ENCODE measurements at regions not wholly inside any gene's neighbourhood (a gene's known extent, or its start where the extent isn't known, plus 50 kb on each side); places are given as distances from the start of the nearest gene placed in this dataset.

GRCh38 chr3:55405436-55405835, 81.7 kb downstream of the WNT5A start:
- H3K9me3 ChIP-seq (replicated peaks; ENCODE audit: insufficient read depth, low read length): no peaks in the 10 kb centered on the region
- no peak overlapping the region for H3K9ac ChIP-seq (ENCODE audit: low read length)
- no peak for DNase-seq
- no peaks in the 10 kb centered on the region for H3K27me3 ChIP-seq (replicated peaks; ENCODE audit: insufficient read depth, low read length)
- H3K36me3 ChIP-seq (replicated peaks; ENCODE audit: insufficient read depth, low read length): no peaks in the 10 kb centered on the region
- H3K4me3 ChIP-seq (ENCODE audit: low read length): no peak overlapping the region
- no peaks in the 10 kb centered on the region for H3K4me1 ChIP-seq (ENCODE audit: low read length)
- H3K79me2 ChIP-seq (ENCODE audit: low read length): no peaks in the 10 kb centered on the region
- H3K4me2 ChIP-seq (ENCODE audit: low read depth, low read length): no peak overlapping the region
- H3F3A ChIP-seq (ENCODE audit: insufficient read depth, low read length): no peaks in the 10 kb centered on the region
- no peaks in the 10 kb centered on the region for H3K9me2 ChIP-seq (replicated peaks; ENCODE audit: insufficient read depth, low read length)
- H4K20me1 ChIP-seq (ENCODE audit: insufficient read depth, low read length): no peaks in the 10 kb centered on the region
- peak; percentile 15 for TF ChIP-seq CTCF (IDR thresholded peaks at IDR 0.05; ENCODE audit: low read length)
- TF ChIP-seq EZH2phosphoT487 (IDR thresholded peaks at IDR 0.05; ENCODE audit: low read length): no peak
- TF ChIP-seq EZH2 (optimal IDR thresholded peaks at IDR 0.05; ENCODE audit: low read depth, low read length): no peak
- H3K27ac ChIP-seq (ENCODE audit: low read length): no peak overlapping the region
- no peak overlapping the region for H2AFZ ChIP-seq (ENCODE audit: low read length)

- Histone ChIP-seq H3K79me2 (ENCODE audit: low read length) (no peaks in the 10 kb centered on the region), H3K9me2 (replicated peaks; ENCODE audit: insufficient read depth, low read length) (no peaks in the 10 kb centered on the region), H4K20me1 (ENCODE audit: insufficient read depth, low read length) (no peaks in the 10 kb centered on the region), H3K36me3 (replicated peaks; ENCODE audit: insufficient read depth, low read length) (no peaks in the 10 kb centered on the region), H3K4me1 (ENCODE audit: low read length) (no peaks in the 10 kb centered on the region), H3K9ac (ENCODE audit: low read length) (no peak overlapping the region), H3K27me3 (replicated peaks; ENCODE audit: insufficient read depth, low read length) (no peaks in the 10 kb centered on the region), H2AFZ (ENCODE audit: low read length) (no peak overlapping the region), H3F3A (ENCODE audit: insufficient read depth, low read length) (no peaks in the 10 kb centered on the region), H3K27ac (ENCODE audit: low read length) (no peak overlapping the region), H3K4me3 (ENCODE audit: low read length) (no peak overlapping the region), H3K9me3 (replicated peaks; ENCODE audit: insufficient read depth, low read length) (no peaks in the 10 kb centered on the region), H3K4me2 (ENCODE audit: low read depth, low read length) (no peak overlapping the region)
- TF ChIP-seq CTCF (IDR thresholded peaks at IDR 0.05; ENCODE audit: low read length) (no peak), EZH2phosphoT487 (IDR thresholded peaks at IDR 0.05; ENCODE audit: low read length) (no peak), EZH2 (optimal IDR thresholded peaks at IDR 0.05; ENCODE audit: low read depth, low read length) (no peak)
- no peak for DNase-seq
Observed at GRCh38 chr3:55402886-55403609, 84.1 kb downstream of the WNT5A start.

- Histone ChIP-seq H3K27ac (ENCODE audit: low read length) (no peak overlapping the region), H3F3A (ENCODE audit: insufficient read depth, low read length) (no peaks in the 10 kb centered on the region), H3K9ac (ENCODE audit: low read length) (no peak overlapping the region), H3K4me2 (ENCODE audit: low read depth, low read length) (no peak overlapping the region), H3K27me3 (replicated peaks; ENCODE audit: insufficient read depth, low read length) (no peaks in the 10 kb centered on the region), H3K4me3 (ENCODE audit: low read length) (no peak overlapping the region), H3K79me2 (ENCODE audit: low read length) (no peaks in the 10 kb centered on the region), H2AFZ (ENCODE audit: low read length) (no peak overlapping the region), H4K20me1 (ENCODE audit: insufficient read depth, low read length) (no peaks in the 10 kb centered on the region), H3K9me3 (replicated peaks; ENCODE audit: insufficient read depth, low read length) (no peaks in the 10 kb centered on the region), H3K9me2 (replicated peaks; ENCODE audit: insufficient read depth, low read length) (no peaks in the 10 kb centered on the region), H3K4me1 (ENCODE audit: low read length) (no peaks in the 10 kb centered on the region), H3K36me3 (replicated peaks; ENCODE audit: insufficient read depth, low read length) (no peaks in the 10 kb centered on the region)
- DNase-seq: no peak
- TF ChIP-seq CTCF (IDR thresholded peaks at IDR 0.05; ENCODE audit: low read length) (no peak), EZH2phosphoT487 (IDR thresholded peaks at IDR 0.05; ENCODE audit: low read length) (no peak), EZH2 (optimal IDR thresholded peaks at IDR 0.05; ENCODE audit: low read depth, low read length) (no peak)
Observed at GRCh38 chr3:55380561-55380960, 106.5 kb downstream of the WNT5A start.
